Hepatocyte (in vitro differentiated cells): ENCODE measurements at regions not wholly inside any gene's neighbourhood (a gene's known extent, or its start where the extent isn't known, plus 50 kb on each side); places are given as distances from the start of the nearest gene placed in this dataset.

Experiments
- DNase-seq: peaks from one replicate; pipeline ENCODE4 v3.0.0-alpha.2; 2016; ENCODE audit warnings: low spot score
- H2AFZ ChIP-seq: fragments of 200-600 bp; sonication (generic); 2 replicates; pipeline ENCODE4 v1.6.0; 2016; ENCODE audit warnings: antibody characterized with exemption, mild to moderate bottlenecking
- H3K27ac ChIP-seq: fragments of 200-600 bp; sonication (generic); 2 replicates; pipeline ENCODE4 v1.5.1; 2016; ENCODE audit warnings: mild to moderate bottlenecking
- H3K27me3 ChIP-seq: fragments of 200-600 bp; sonication (generic); 2 replicates; pipeline ENCODE4 v1.6.1; 2016
- H3K36me3 ChIP-seq: fragments of 200-600 bp; sonication (generic); replicated peaks from 2 replicates; pipeline ENCODE4 v1.5.1; 2016; ENCODE audit warnings: low read depth; ENCODE audit not compliant: insufficient read depth
- H3K4me1 ChIP-seq: fragments of 200-600 bp; sonication (generic); 2 replicates; pipeline ENCODE4 v1.5.1; 2016; ENCODE audit warnings: mild to moderate bottlenecking, moderate library complexity; ENCODE audit not compliant: insufficient read depth
- H3K4me2 ChIP-seq: fragments of 200-600 bp; sonication (generic); 2 replicates; pipeline ENCODE4 v1.6.0; 2016
- H3K4me3 ChIP-seq: fragments of 200-600 bp; sonication (generic); 2 replicates; pipeline ENCODE4 v1.5.1; 2016; ENCODE audit warnings: mild to moderate bottlenecking
- H3K79me2 ChIP-seq: fragments of 200-600 bp; sonication (generic); 2 replicates; pipeline ENCODE4 v1.6.0; 2017; ENCODE audit warnings: mild to moderate bottlenecking
- H3K9me2 ChIP-seq: fragments of 200-600 bp; sonication (generic); replicated peaks from 2 replicates; pipeline ENCODE4 v1.6.0; 2017; ENCODE audit warnings: mild to moderate bottlenecking; ENCODE audit not compliant: insufficient read depth
- H3K9me3 ChIP-seq: fragments of 200-600 bp; sonication (generic); 2 replicates; pipeline ENCODE4 v1.5.1; 2016; ENCODE audit warnings: low read depth, mild to moderate bottlenecking
- H4K20me1 ChIP-seq: fragments of 200-600 bp; sonication (generic); 2 replicates; pipeline ENCODE4 v1.6.0; 2016; ENCODE audit warnings: mild to moderate bottlenecking; ENCODE audit not compliant: insufficient read depth, poor library complexity, severe bottlenecking
- CTCF ChIP-seq: fragments of 200-600 bp; sonication (generic); IDR thresholded peaks from 2 replicates; pipeline ENCODE4 v1.5.1; 2016; ENCODE audit warnings: antibody characterized with exemption, mild to moderate bottlenecking; ENCODE audit not compliant: poor library complexity
- EZH2 ChIP-seq: fragments of 200-600 bp; sonication (generic); IDR thresholded peaks from 2 replicates; pipeline ENCODE4 v1.6.1; 2016; ENCODE audit warnings: antibody characterized with exemption, mild to moderate bottlenecking, borderline replicate concordance
- EZH2phosphoT487 ChIP-seq: fragments of 200-600 bp; sonication (generic); IDR thresholded peaks from one replicate; pipeline ENCODE4 v1.6.1; 2018; ENCODE audit warnings: antibody characterized with exemption, mild to moderate bottlenecking, low read depth, moderate library complexity; ENCODE audit not compliant: unreplicated experiment, severe bottlenecking
- WGBS: methylation state at CpG from one replicate; pipeline ENCODE4 v1.1.6; 2016; ENCODE audit warnings: low lambda C conversion rate; ENCODE audit errors: missing lambda C conversion rate; 5-methylcytosine and 5-hydroxymethylcytosine counted together

DNA sequence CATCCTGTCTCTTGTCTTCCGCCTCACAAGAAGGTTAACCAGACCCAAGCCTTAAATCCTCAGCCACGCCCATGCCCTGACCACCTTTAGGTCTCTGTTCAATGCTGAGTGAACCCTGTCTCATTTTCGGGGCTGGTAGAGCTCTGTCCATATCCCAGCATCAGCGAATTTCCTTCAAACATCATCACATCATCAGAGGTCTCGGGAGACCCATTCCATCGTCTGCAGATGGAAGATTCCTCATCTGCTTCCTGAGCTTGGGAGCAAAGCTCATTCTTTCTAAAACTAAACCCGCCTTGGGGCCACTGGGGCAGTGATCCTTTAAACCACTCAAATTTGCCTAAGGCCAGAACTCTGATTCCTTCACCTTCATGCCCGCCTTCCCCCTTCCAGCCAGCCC lies 173.7 kb downstream of the TTC32 start:
- Histone ChIP-seq H3K36me3 (no peaks in the 10 kb centered on the region), H3K27me3 (no peaks in the 10 kb centered on the region), H4K20me1 (no peaks in the 10 kb centered on the region), H2AFZ (no peak overlapping the region), H3K4me3 (no peak overlapping the region), H3K27ac (no peak overlapping the region), H3K4me2 (no peak overlapping the region), H3K9me3 (no peaks in the 10 kb centered on the region), H3K79me2 (no peaks in the 10 kb centered on the region), H3K4me1 (no peaks in the 10 kb centered on the region), H3K9me2 (no peaks in the 10 kb centered on the region)
- DNase-seq: no peak
- TF ChIP-seq CTCF: no peak
- no peak for TF ChIP-seq EZH2phosphoT487
- no peak for TF ChIP-seq EZH2
- WGBS: 91% methylated on average over 8 of the region's 8 CpGs

- Histone ChIP-seq H3K9me2 (no peaks in the 10 kb centered on the region), H3K27ac (peak overlapping the region; percentile 20), H3K9me3 (no peaks in the 10 kb centered on the region), H3K4me2 (no peak overlapping the region), H2AFZ (no peak overlapping the region), H3K27me3 (no peaks in the 10 kb centered on the region), H3K36me3 (no peaks in the 10 kb centered on the region), H4K20me1 (no peaks in the 10 kb centered on the region), H3K4me1 (no peaks in the 10 kb centered on the region), H3K79me2 (no peaks in the 10 kb centered on the region), H3K4me3 (no peak overlapping the region)
- no peak for TF ChIP-seq EZH2
- TF ChIP-seq CTCF: no peak
- TF ChIP-seq EZH2phosphoT487: no peak
- WGBS: 87% methylated on average over 4 of the region's 4 CpGs
- DNase-seq: no peak
Observed at GRCh38 chr2:19725392-19725791, 176.4 kb downstream of the TTC32 start.

DNA sequence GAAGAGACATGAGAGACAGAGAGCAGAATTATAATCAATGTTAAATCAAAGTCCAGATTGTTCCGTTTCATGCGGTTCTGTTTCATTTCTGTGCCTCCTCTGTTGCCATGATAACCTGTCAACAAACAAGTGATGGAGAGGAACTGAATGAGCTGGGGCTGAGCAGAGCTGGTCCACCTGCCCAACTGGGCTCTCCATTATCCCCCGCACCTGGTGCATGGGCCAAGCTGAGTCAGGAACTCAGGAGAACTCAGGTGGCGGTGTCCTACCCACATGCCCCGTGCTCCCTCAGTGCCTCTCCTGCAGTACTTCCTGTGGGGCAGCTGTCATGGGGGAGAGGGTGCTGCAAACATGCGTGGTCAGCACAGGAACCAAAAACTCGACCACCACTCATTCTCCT lies 178.8 kb downstream of the TTC32 start:
- H2AFZ ChIP-seq: no peak overlapping the region
- WGBS: 88% methylated on average over 7 of the region's 7 CpGs
- TF ChIP-seq CTCF (no peak), EZH2 (no peak), EZH2phosphoT487 (no peak)
- no peaks in the 10 kb centered on the region for H3K9me2 ChIP-seq
- H3K9me3 ChIP-seq: no peaks in the 10 kb centered on the region
- no peaks in the 10 kb centered on the region for H3K27me3 ChIP-seq
- no peak overlapping the region for H3K4me2 ChIP-seq
- H3K79me2 ChIP-seq: no peaks in the 10 kb centered on the region
- H3K36me3 ChIP-seq: no peaks in the 10 kb centered on the region
- DNase-seq: no peak
- no peak overlapping the region for H3K27ac ChIP-seq
- H4K20me1 ChIP-seq: no peaks in the 10 kb centered on the region
- no peak overlapping the region for H3K4me3 ChIP-seq
- H3K4me1 ChIP-seq: no peaks in the 10 kb centered on the region

- no peak overlapping the region for H3K4me2 ChIP-seq
- no peaks in the 10 kb centered on the region for H3K9me3 ChIP-seq
- H3K4me1 ChIP-seq: no peaks in the 10 kb centered on the region
- 85% methylated on average over 3 of the region's 3 CpGs for WGBS
- H3K27ac ChIP-seq: no peak overlapping the region
- H3K79me2 ChIP-seq: no peaks in the 10 kb centered on the region
- H3K9me2 ChIP-seq: no peaks in the 10 kb centered on the region
- H2AFZ ChIP-seq: no peak overlapping the region
- TF ChIP-seq EZH2 (no peak), CTCF (no peak), EZH2phosphoT487 (no peak)
- no peaks in the 10 kb centered on the region for H3K36me3 ChIP-seq
- no peaks in the 10 kb centered on the region for H4K20me1 ChIP-seq
- H3K27me3 ChIP-seq: no peaks in the 10 kb centered on the region
- DNase-seq: no peak
- no peak overlapping the region for H3K4me3 ChIP-seq
Observed at GRCh38 chr2:19722531-19722971, 179.2 kb downstream of the TTC32 start.
